Natural killer cell (primary cell): ENCODE measurements at regions not wholly inside any gene's neighbourhood (a gene's known extent, or its start where the extent isn't known, plus 50 kb on each side); places are given as distances from the start of the nearest gene placed in this dataset.

ENCODE experiments used
- ATAC-seq, 3 donors: fragments of 150-1000 bp in 2 of 3; fragments of 200-7000 bp in 1 of 3; cut with Tn5 transposase; 1 replicate in 1 of 3; 2 replicates in 2 of 3; pipeline ENCODE4 v1.10.0; 2021; ENCODE audit warnings: mild to moderate bottlenecking in 2 of 3, moderate library complexity in 2 of 3
- DNase-seq, 2 donors: peaks; one replicate each; pipeline versions ENCODE4 v3.0.0 to v3.0.0-alpha.2; 2013 to 2021; ENCODE audit warnings: mixed read lengths in 1 of 2
- H3K27ac ChIP-seq: one replicate; pipeline ENCODE4 v1.5.1; 2013; ENCODE audit warnings: mild to moderate bottlenecking, low read length
- H3K27me3 ChIP-seq: one replicate; pipeline ENCODE4 v1.6.1; 2013; ENCODE audit warnings: low read length; ENCODE audit not compliant: control insufficient read depth, insufficient read depth
- H3K36me3 ChIP-seq: one replicate; pipeline ENCODE4 v1.6.1; 2013; ENCODE audit warnings: low read length; ENCODE audit not compliant: control insufficient read depth, insufficient read depth
- H3K4me1 ChIP-seq: one replicate; pipeline ENCODE4 v1.6.1; 2013; ENCODE audit warnings: low read length; ENCODE audit not compliant: control insufficient read depth, insufficient read depth
- H3K4me3 ChIP-seq: one replicate; pipeline ENCODE4 v1.5.1; 2013; ENCODE audit warnings: low read length
- H3K9me3 ChIP-seq: one replicate; pipeline ENCODE4 v1.6.1; 2013; ENCODE audit warnings: low read length; ENCODE audit not compliant: control insufficient read depth, insufficient read depth
- H3K27ac Mint-ChIP-seq, 2 donors: one replicate each; pipeline ENCODE4 v1.8.0; 2022; ENCODE audit warnings: mild to moderate bottlenecking in 2 of 2, mixed read lengths in 2 of 2, moderate library complexity in 1 of 2
- H3K27me3 Mint-ChIP-seq, 2 donors: one replicate each; pipeline ENCODE4 v1.8.0; 2022; ENCODE audit warnings: low read depth in 2 of 2, mixed read lengths in 2 of 2
- H3K36me3 Mint-ChIP-seq: one replicate; pipeline ENCODE4 v1.8.0; 2022; ENCODE audit warnings: mixed read lengths
- H3K4me1 Mint-ChIP-seq, 2 donors: one replicate each; pipeline ENCODE4 v1.8.0; 2022; ENCODE audit warnings: mixed read lengths in 2 of 2
- H3K4me3 Mint-ChIP-seq: one replicate; pipeline ENCODE4 v1.8.0; 2022; ENCODE audit warnings: mild to moderate bottlenecking, moderate library complexity, mixed read lengths
- H3K9me3 Mint-ChIP-seq, 2 donors: one replicate each; pipeline ENCODE4 v1.8.0; 2022; ENCODE audit warnings: mixed read lengths in 2 of 2
- WGBS: methylation state at CpG from one replicate; pipeline ENCODE4 v1.1.7; 2013; ENCODE audit warnings: missing lambda C conversion rate; ENCODE audit not compliant: insufficient coverage; 5-methylcytosine and 5-hydroxymethylcytosine counted together
- intact Hi-C: fragments of 100-400 bp; cut with micrococcal nuclease; formaldehyde crosslinking; loops from one replicate; pipeline ENCODE4 v1.14.2; 2022
- TF ChIP-seq, protein P1 (sequence below): fragments of 200-600 bp; IDR thresholded peaks from one replicate; pipeline ENCODE4 v1.8.0; 2022; ENCODE audit warnings: antibody characterized with exemption

DNA sequence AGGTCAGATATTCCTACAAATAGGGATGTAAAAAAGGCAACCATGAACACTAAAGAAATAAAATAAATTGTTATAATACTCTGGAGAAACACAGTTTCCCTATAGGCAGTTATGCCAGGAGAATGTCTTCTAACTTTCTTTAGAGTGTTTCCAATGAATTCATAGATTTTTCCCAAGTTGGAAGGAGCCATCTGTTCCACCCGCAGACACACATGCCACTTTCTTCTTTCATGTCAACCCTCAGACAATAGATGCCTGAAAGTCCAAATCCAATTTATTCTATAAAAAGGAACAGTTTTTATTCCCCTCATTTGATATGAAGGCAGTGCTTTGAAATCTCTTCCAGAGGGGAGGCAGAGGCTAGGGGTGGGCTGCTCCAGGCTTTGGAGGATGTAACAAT, 418.1 kb downstream of the ACTL7B start:
- Histone ChIP-seq H3K27me3 (no peaks in the 10 kb centered on the region), H3K4me3 (no peak overlapping the region), H3K4me1 (no peaks in the 10 kb centered on the region), H3K36me3 (no peaks in the 10 kb centered on the region), H3K27ac (no peak overlapping the region), H3K9me3 (no peaks in the 10 kb centered on the region)
- WGBS, result 71% methylated on average over 1 of the region's 1 CpG
- Mint-ChIP-seq H3K27me3 (no peaks in the 10 kb centered on the region), H3K4me1 (no peaks in the 10 kb centered on the region), H3K9me3 (peaks cover 4 to 6% of the 10 kb centered on the region in 2 donors), H3K36me3 (no peaks in the 10 kb centered on the region), H3K4me3 (no peak overlapping the region), H3K27ac (no peak overlapping the region)
- TF ChIP-seq, protein P1, sequence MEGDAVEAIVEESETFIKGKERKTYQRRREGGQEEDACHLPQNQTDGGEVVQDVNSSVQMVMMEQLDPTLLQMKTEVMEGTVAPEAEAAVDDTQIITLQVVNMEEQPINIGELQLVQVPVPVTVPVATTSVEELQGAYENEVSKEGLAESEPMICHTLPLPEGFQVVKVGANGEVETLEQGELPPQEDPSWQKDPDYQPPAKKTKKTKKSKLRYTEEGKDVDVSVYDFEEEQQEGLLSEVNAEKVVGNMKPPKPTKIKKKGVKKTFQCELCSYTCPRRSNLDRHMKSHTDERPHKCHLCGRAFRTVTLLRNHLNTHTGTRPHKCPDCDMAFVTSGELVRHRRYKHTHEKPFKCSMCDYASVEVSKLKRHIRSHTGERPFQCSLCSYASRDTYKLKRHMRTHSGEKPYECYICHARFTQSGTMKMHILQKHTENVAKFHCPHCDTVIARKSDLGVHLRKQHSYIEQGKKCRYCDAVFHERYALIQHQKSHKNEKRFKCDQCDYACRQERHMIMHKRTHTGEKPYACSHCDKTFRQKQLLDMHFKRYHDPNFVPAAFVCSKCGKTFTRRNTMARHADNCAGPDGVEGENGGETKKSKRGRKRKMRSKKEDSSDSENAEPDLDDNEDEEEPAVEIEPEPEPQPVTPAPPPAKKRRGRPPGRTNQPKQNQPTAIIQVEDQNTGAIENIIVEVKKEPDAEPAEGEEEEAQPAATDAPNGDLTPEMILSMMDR, result no peak
- intact Hi-C loops, result no loop called here
- ATAC-seq (no peak), DNase-seq (no peak)

DNA sequence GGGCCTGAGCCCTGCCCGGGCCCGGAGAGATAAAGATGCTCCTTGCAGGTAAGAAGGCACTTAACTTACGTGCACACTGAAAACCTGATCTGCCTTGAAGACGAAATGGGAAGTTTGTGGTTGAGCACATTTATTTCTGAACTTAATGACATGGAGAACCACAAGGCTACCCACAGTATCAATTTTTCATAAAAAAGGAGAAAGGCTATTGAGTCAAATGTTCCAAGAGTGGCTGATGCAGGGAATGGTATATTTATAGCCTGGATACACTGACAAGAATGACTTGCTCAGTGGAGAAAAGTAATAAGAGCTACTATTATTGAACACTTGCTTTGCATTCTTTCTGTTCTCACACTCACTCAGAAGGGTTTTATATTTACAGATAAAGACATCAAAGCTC, 419.3 kb downstream of the ACTL7B start:
- Mint-ChIP-seq H3K36me3 (no peaks in the 10 kb centered on the region), H3K4me1 (no peaks in the 10 kb centered on the region), H3K9me3 (peaks cover 3 to 9% of the 10 kb centered on the region in 2 donors), H3K27ac (no peak overlapping the region), H3K4me3 (no peak overlapping the region), H3K27me3 (no peaks in the 10 kb centered on the region)
- Histone ChIP-seq H3K27ac (no peak overlapping the region), H3K4me1 (no peaks in the 10 kb centered on the region), H3K9me3 (no peaks in the 10 kb centered on the region), H3K36me3 (no peaks in the 10 kb centered on the region), H3K27me3 (no peaks in the 10 kb centered on the region), H3K4me3 (no peak overlapping the region)
- 43% methylated on average over 4 of the region's 4 CpGs for WGBS
- intact Hi-C loops, result no loop called here
- ATAC-seq (no peak), DNase-seq (no peak)
- TF ChIP-seq, protein P1, result no peak

DNA sequence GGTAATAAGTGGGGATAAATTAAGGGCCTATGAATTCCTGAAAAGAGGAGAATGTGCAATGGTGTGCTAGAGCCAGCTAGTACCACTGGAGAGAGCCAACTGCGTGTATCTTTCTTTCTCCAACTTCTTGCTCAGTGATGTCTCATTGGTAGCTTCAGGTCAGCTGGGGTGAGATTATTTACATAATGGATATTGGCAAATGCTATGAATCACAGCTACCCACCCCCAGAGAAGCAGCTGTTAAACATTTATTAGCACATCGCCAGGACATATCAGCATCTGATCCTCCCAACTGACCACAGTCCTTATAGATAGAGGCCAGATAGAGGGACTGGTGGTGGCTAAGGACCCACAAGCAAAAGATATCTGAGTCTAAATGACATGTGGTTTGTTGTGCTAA, 421.3 kb downstream of the ACTL7B start:
- H3K9me3 Mint-ChIP-seq, result peaks cover 6 to 16% of the 10 kb centered on the region in 2 donors
- 69% methylated on average over 2 of the region's 2 CpGs for WGBS
- no peak overlapping the region for H3K27ac Mint-ChIP-seq
- H3K4me1 Mint-ChIP-seq, result no peaks in the 10 kb centered on the region
- no peak overlapping the region for H3K4me3 ChIP-seq
- intact Hi-C loops, result no loop called here
- DNase-seq (no peak), ATAC-seq (no peak)
- no peak overlapping the region for H3K27ac ChIP-seq
- TF ChIP-seq, protein P1, result no peak
- no peak overlapping the region for H3K4me3 Mint-ChIP-seq
- peaks cover 9% of the 10 kb centered on the region for H3K36me3 Mint-ChIP-seq
- no peaks in the 10 kb centered on the region for H3K9me3 ChIP-seq
- no peaks in the 10 kb centered on the region for H3K4me1 ChIP-seq
- no peaks in the 10 kb centered on the region for H3K27me3 ChIP-seq
- no peaks in the 10 kb centered on the region for H3K27me3 Mint-ChIP-seq
- H3K36me3 ChIP-seq, result no peaks in the 10 kb centered on the region

GRCh38 chr9:108434036-108434435, 421.8 kb downstream of the ACTL7B start:
- 49% methylated on average over 2 of the region's 2 CpGs for WGBS
- no peaks in the 10 kb centered on the region for H3K9me3 ChIP-seq
- H3K27ac Mint-ChIP-seq, result no peak overlapping the region
- H3K4me3 ChIP-seq, result no peak overlapping the region
- H3K4me1 Mint-ChIP-seq, result no peaks in the 10 kb centered on the region
- H3K36me3 ChIP-seq, result no peaks in the 10 kb centered on the region
- DNase-seq (no peak), ATAC-seq (no peak)
- H3K9me3 Mint-ChIP-seq, result peaks cover 6 to 16% of the 10 kb centered on the region in 2 donors
- no peaks in the 10 kb centered on the region for H3K27me3 Mint-ChIP-seq
- intact Hi-C loops, result no loop called here
- H3K4me3 Mint-ChIP-seq, result no peak overlapping the region
- peaks cover 9% of the 10 kb centered on the region for H3K36me3 Mint-ChIP-seq
- TF ChIP-seq, protein P1, result no peak
- H3K4me1 ChIP-seq, result no peaks in the 10 kb centered on the region
- H3K27me3 ChIP-seq, result no peaks in the 10 kb centered on the region
- H3K27ac ChIP-seq, result no peak overlapping the region
